ENCODE measurements at regions not wholly inside any gene's neighbourhood (a gene's known extent, or its start where the extent isn't known, plus 50 kb on each side); places are given as distances from the start of the nearest gene placed in this dataset.

DNA sequence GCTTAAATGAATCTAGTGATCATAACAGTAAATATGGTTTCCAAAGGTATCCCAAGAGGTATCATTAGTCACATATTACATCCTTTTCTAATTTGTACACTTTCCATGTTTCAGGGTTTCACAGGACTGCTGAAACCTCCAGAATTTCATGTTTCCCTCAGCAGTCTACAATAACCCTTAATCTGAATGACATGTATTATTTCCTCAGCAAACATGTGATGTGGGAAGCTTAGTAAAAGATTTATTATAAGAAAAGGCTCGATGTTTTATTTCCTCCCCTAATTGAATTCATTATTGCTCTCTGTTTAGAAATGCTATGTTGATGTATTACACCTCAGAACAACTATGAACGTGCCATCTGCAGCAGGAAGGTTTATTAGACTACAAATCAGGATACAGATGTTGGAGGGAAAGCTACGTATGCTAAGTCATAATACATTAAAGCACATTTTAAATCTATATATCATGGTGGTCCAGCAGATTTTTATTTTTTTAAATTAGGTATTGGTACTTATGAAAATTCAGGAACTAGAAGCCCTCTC is 52.5 kb upstream of the SKAP2 start (continued):
- no peak for TF ChIP-seq NFIC (IDR thresholded peaks at IDR 0.05; ENCODE audit: borderline replicate concordance)

DNA sequence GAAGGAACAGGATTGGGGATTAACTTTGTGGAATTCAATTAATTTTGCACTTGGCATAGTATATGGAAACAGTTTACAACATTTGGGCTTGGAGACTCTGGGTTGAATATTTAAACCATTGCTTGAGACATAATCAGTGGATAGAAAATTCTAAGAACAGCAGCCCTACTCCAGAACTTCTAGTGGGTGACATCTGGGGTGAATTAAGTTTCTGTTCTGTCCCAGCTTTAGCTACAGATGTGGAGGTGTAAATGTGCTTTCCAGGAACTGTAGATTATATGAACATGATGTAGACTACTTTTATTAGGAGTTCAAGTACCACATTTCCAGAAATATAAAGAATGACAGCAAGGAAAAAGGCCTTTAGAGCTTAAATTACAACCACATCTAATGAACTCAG is 51.9 kb upstream of the SKAP2 start:
- H4K20me1 ChIP-seq (ENCODE audit: insufficient read depth) = no peaks in the 10 kb centered on the region
- no peak for DNase-seq
- no peaks in the 10 kb centered on the region for H3K9me3 ChIP-seq
- no peak overlapping the region for H3K9ac ChIP-seq
- H2AFZ ChIP-seq (ENCODE audit: low read depth) = no peak overlapping the region
- no peaks in the 10 kb centered on the region for H3K36me3 ChIP-seq (replicated peaks in 1 of 2; ENCODE audit: control insufficient read depth in 1 of 2, insufficient read depth in 2 of 2, low read length in 1 of 2)
- H3K9me2 ChIP-seq = no peaks in the 10 kb centered on the region
- no peaks in the 10 kb centered on the region for H3F3A ChIP-seq (replicated peaks; ENCODE audit: insufficient read depth)
- POLR2A ChIA-PET = no interaction called here
- H3K4me3 ChIP-seq (ENCODE audit: low read depth in 2 of 2, low read length in 1 of 2) = no peak overlapping the region
- no peak for TF ChIP-seq TEAD4 (IDR thresholded peaks at IDR 0.05; ENCODE audit: borderline replicate concordance, insufficient read depth)
- no peaks in the 10 kb centered on the region for H3K79me2 ChIP-seq (ENCODE audit: insufficient read depth)
- no peak overlapping the region for H3K27ac ChIP-seq (ENCODE audit: low read depth in 2 of 2, low read length in 1 of 2)
- no peak overlapping the region for H3K4me2 ChIP-seq
- peaks cover 32% of the 10 kb centered on the region; the same call in 1 of the 2 replicates for H3K27me3 ChIP-seq (ENCODE audit: insufficient read depth)
- H3K4me1 ChIP-seq (ENCODE audit: control insufficient read depth in 1 of 2, insufficient read depth in 2 of 2, low read depth in 1 of 2, low read length in 1 of 2) = no peaks in the 10 kb centered on the region
- CTCF ChIA-PET = no interaction called here
